CD4-positive, alpha-beta T cell treated with Interleukin-4 for 1 hour (primary cell): ENCODE measurements at regions not wholly inside any gene's neighbourhood (a gene's known extent, or its start where the extent isn't known, plus 50 kb on each side); places are given as distances from the start of the nearest gene placed in this dataset.
"Not testable (repeated sequence)": the region's sequence is repeated elsewhere in the genome, so short reads cannot be mapped to it uniquely, and the experiment has no call there.

ENCODE experiments used
- DNase-seq, 2 donors: peaks; one replicate each; pipeline ENCODE4 v3.0.0-alpha.2; 2020 to 2022

DNA sequence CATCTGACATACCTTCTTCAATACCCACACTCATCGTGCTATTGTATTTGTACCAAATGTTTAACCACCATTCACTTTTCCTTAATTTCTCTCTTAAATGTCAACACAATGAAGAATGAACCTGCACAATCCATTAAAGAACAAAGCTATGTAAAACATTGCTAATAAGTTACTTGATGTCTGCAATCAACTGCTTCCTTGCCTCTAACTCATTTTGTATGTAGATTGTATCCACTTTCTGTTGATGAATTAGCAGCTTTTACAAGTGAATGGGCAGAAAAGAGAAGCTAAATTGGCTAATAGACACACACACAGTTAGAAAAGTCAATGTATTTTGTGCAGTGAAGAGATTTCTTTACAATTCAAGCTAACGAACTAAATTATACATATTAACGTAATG lies 212.5 kb upstream of the NDST3 start:
- DNase-seq = no peak

DNA sequence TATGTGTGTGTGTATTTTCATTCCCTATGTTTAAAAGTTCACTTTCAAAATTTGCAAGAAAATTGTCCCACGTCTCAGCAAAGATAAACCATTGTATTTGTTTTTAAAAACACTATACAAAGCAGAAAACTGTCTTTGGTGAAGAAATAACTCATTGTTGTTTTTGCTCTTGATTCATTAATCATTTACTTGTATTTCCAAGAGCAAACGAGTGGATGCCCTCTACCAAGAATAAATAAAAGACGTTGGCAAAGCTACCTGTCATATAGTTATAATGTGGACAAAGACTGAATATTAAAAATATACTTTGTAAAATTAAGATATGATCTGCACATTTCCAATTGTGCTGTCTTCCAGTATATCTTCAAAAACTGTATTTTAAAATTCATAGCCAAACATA lies 210.9 kb upstream of the NDST3 start:
- DNase-seq = no peak

DNA sequence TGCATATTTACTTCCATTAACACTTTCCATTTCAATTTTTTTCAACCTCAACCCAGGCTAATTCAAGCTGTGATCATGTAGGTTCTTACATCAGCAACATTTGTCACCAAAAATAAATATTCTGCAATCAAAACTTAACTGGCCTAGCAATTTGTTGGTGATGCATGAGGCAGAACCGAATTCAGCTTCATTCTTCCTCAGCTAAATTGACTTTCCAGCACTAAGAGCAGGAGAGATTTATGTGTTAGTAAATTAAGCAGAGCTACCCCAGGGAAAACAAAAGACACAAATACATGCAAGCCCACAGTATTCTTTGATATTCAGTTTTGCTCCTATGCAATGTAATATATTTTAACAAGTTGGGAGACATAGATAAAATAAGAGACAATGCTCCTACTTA lies 208.7 kb upstream of the NDST3 start:
- DNase-seq = no peak

DNA sequence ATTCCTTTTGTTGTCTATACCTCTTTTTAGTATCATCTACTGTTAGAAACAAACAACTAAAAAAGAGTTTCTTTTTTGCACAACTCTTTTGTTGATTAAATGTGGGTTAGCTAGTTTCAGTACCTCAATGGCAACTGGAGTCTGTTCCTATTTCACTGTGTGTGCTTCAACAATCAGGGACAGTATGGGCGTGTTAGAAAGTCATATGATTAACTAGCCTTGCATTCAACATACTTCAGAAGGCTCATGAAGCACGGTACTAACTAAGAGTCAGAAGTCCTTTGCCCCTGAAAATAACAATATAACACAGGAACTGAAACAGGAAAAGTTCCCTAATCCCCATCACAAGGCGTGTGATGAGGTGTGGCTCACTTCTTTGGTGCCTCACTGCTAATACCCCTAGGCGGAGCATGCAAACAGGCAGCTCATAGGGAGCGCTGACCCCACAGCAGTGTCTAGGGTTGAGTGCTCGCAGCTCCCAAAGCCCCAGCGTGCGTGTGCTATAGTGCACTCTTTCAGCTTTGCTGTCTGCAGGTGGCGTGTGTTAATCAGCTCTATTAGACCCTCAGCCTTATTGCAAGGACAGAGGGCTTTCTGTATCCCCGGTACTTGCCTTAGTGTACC lies 203.1 kb upstream of the NDST3 start:
- no peak for DNase-seq

DNA sequence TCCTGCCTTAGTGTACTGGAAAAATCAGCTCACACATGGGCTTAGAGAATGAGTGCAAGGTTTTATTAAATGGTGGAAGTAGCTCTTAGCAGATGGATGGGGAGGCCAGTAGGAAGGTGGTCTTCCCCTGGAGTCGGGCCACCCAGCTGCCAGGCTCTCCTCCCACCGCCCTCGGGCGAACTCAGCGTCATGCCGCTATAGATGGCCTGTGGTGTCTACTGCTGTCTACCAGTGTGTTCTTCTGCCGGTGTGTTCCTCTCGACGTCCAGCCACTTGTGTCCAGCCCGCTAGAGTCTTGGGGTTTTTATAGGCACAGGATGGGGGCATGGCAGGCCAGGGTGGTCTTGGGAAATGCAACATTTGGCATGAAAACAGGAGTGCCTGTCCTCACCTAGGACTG lies 198.7 kb upstream of the NDST3 start:
- DNase-seq = no peak

DNA sequence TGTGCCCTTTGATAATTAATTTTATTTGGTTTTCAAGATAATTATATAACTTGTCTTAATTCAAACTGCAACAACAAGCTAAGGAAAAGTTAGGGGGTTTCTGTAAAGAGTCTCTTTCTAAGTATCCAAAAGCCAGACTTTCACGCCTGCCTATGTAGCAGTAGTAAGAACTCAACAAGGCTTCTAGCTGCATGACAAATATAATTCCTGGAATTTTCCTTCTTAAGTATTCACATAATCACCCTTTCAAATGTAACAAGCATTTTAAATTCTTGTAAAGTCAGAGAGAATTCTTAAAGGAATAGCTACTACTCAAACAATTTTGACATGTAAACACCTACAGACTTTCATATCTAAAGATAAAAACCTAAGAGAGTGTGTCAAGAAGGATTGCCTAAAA lies 189.7 kb upstream of the NDST3 start:
- no peak for DNase-seq

DNA sequence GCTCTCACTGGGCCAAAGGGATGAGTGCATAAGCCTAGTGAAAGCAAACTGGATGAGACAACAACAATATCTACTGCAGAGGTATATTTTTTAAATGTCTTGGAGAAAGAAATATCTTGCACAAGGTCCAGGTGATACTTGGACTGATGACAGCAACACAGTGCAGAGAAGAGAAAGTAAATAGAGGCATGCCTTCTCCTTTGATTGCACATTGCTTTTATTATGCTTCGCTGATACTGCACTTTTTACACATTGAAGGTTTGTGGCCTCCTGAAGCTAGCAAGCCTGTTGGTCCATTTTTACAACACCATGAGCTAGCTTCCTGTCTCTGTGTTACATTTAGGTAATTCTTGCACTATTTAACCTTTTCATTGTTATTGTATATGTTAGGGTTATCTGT lies 189.0 kb upstream of the NDST3 start:
- DNase-seq = no peak

DNA sequence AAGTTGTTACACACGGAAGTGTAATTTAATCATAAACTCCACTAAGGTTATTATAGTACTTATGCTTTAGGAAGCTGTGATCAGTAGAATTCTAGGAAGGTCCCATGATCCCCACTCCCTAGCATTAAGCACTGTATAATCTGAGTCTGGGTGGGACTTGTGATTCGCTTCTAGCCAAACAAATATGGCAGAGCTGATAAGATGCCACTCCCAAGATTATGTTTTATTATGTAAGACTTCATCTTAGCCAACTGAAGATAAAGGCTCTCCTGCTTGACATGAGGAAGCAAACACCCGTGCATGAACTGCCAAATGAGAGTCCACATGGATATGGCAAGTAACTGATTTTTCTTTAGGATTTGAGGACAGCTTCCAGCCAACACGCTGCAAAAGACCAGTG lies 186.4 kb upstream of the NDST3 start:
- no peak for DNase-seq

DNA sequence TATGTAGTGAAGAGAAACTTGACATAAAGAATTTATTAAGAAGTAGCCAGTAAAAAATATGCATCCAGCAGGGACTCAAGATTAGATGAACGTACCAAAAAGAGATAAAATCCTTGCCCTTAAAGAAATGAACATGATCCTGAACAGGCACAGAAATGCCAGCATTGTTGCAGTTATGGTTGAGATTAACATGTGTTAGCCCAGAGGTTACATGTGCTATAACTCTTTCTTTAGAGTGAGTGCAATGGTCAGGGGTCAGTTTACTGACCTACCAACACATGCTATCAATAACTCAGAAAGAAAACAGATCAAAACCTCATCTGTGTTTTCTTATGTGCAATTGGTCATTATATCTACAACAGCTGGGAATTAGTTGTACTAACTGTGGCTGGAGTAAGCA lies 166.1 kb upstream of the NDST3 start:
- no peak for DNase-seq

DNA sequence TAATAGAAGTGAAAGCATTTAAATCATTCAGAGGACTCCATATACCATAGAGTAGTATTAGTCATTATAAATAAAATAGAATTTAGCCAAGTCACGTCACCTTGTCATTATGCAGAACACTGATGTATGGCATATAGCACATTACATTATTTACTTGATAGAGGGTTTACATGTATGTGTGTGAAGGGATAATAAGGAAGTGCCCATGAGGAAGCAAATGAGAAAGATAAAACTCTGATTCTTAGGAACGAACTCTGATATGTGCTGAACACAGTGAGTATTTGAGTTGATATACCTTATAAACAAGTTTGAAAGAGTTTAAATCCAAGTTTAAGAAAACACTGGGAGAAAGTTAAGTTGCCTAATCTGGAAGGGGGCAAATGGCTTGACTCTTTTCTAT lies 160.5 kb upstream of the NDST3 start:
- DNase-seq = no peak

DNA sequence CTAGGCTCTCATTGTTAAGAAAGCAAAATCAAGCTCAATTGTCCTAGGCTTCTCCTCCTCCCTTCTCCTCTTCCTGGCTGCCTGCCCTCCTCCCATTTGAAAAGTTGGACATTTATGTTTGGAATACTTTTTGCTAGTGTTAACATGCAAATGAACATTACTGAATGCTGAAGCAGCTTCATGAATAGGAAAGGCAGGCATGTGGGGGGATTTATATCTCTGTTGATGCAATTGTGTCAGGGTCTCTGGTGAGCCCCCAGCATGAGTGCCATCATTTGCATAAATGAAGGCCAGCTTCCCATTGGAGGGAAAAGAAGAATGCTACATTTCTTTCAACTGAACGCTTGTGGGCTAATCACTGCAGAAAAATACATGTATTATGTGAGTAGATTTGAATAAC lies 160.1 kb upstream of the NDST3 start:
- no peak for DNase-seq

DNA sequence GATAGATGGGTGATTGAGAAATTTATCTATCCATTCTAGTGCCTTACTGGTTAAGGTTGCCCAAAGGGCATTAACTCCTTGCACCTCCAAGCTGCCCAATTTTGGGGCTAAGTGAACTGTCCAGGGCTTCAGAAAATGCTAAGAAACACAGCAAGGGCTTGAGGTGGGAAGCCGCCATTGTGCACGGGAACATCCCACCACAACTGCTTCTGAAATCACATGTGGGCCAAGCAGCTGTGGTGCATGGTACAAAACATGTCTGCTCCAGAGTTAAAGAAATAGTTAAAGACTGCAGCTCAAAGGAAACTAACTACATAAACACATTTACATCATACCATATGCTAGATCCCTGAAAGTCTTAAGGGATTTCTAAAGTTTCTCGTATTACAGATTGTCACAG lies 144.3 kb upstream of the NDST3 start:
- DNase-seq = no peak

DNA sequence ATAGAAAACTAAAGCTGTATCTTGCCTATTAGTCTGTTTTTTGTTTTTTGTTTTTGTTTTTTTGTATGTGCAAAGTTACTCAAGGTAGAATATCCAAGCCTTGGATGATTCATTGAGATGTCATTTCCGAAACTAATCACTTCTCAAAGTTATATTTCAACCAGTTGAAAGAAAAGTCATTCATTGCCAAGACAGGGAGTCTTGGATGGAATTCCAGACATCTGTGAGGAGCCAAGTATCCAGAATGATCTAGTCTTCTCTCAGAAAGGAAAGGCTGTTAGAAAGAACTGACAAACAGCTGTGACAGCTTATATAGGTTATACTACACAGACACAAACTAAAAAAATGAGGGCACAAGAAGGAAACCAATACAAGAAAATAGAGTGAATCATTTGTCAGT lies 141.1 kb upstream of the NDST3 start:
- no peak for DNase-seq

DNA sequence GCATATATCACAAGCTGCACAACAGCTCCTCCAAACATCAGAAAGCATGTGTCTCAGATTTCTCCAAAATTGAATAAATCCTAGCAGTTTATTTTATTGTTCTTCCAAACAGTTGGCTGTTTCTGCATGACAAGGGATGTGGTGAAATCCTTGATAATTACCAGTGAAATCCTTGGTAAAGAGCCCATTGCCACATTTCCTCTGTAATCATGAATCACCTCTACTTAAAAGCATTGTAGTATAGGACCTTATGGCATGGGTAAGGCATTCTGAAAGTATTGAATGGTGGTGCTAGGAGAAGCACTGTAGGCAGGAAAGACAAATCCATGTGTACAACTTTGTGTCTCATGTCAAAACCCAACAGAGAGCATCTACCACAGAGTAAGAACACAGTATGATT lies 135.8 kb upstream of the NDST3 start:
- no peak for DNase-seq

DNA sequence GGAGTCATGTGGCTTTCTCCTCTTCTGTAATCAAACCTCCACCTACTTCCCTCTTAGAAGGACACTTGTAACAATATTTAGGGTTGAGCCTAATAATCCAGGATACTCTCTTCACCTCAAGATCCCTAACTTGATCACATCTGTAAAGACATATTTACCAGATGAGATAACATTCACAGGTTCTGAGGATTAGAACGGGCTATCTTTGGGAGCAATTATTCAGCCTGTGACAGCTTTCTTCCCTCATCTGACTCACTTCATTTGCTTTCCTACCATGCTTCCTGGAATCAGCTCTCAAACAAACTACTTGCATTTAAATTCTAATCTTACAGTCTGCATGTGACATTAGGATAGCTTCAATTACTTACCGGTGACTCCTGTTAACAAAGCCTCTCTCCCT lies 133.5 kb upstream of the NDST3 start:
- no peak for DNase-seq

DNA sequence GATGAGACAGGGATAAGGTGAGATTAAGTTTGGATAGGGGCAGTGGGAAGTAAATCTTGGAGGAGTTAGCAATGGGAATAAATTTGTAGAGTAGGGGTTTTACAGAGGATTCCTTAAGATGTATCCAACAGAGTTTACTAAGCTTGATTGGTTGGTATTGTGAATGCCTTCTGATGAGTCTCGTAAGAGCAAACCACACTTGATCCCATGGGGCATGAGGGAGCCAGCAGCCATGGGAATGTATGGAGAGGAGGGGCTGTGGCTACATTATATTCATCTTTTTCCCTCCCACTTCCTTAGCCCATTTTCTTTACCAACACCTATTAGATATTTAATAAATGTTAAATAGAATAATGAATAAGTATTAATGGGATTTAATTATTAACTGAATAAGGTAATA lies 126.6 kb upstream of the NDST3 start:
- no peak for DNase-seq

DNA sequence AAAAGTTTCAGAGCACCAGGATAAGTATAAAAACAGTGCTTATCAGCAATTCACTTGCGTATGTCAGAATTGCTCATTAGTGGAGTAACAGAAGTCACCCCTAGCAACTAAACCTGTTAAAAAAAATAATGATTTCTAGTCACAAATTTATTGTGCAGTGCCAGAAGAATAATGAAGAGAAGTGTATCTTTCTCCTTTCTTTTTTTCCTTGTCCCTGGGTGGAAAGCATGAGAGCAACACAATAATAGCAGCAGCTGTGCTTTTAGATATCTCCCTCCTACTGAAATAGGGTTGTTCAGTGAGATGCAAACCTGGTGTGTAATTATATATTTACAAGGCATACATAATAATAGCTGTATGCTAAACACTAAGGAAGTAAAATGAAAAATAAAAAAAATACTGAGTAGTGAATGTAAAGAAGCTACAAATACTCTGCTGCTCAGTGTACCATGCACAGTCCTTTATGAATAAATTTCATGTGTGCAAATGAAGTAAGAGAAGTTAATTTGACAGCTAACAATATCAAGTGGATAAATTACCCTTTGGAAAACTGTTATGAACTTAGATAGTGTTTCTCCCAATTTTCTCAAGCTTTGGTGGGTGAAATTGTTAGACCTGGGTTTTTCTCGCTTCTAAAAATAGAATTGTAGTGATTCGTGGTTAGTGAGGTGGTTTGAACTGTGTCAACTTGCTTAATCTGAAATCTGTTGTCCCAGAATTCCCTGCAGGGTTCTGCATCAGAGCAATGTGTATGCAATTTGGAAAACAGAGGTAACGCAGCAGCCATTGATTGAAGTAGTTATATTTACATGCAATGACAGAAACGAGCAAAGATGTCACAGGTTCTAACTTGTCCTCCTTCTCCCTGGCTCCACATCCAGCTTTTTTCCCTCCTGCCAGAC lies 125.7 kb upstream of the NDST3 start:
- DNase-seq = no peak

DNA sequence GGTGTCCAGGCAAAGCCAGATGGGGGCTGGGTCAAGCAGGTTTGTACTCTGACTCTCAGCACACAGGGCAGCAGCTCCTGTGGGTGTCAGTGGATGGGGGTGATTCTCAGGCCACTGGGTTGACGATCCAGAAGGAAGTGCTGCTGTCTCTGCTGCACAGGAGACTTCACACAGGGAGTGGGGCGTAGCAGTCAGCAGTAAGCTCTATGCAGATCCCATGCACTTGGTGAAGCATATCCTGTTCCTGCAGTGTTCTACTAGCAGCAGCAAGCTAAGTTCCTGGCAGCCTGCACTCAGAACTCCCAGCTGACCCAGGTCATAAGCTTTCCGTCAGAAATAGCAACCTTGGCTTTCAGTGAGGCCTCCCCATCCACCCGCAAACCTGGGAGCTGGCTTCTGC lies 117.6 kb upstream of the NDST3 start:
- DNase-seq = no peak

DNA sequence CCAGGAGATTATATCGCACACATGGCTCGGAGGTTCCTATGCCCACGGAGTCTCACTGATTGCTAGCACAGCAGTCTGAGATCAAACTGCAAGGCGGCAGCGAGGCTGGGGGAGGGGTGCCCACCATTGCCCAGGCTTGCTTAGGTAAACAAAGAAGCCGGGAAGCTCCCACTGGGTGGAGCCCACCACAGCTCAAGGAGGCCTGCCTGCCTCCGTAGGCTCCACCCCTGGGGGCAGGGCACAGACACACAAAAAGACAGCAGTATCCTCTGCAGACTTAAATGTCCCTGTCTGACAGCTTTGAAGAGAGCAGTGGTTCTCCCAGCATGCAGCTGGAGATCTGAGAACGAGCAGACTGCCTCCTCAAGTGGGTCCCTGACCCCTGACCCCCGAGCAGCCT lies 112.0 kb upstream of the NDST3 start:
- not testable (repeated sequence) for DNase-seq

DNA sequence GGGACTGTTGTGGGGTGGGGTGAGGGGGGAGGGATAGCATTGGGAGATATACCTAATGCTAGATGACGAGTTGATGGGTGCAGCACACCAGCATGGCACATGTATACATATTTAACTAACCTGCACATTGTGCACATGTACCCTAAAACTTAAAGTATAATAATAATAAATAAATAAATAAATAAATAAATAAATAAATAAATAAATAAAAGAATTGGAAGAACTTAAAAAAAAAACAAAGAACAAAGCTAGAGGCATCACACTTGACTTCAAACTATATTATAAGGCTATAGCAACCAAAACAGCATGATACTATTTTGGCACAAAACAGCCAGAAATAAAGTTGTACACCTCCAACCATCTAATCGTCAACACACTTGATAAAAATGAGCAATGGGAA lies 106.5 kb upstream of the NDST3 start:
- not testable (repeated sequence) for DNase-seq

DNA sequence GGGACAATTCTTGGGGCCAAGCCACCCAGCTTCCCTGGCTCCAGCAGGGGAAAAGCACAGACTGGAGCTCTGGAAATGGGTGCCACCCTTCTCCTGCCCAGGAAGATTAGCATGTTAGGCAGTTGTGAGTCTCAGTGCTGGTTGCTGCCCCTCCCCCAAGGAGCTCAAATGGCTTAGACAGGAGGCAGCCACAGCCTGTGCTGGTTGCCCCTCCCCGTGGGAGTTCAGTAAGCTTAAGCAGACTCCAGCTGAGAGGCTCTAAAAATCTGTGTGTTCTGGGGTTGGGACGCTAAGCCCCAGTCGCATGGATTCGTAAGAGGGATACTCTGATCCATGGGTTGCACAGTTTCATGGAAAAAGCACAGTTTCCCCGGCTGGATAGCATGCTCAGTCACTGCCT lies 92.7 kb upstream of the NDST3 start:
- no peak for DNase-seq

DNA sequence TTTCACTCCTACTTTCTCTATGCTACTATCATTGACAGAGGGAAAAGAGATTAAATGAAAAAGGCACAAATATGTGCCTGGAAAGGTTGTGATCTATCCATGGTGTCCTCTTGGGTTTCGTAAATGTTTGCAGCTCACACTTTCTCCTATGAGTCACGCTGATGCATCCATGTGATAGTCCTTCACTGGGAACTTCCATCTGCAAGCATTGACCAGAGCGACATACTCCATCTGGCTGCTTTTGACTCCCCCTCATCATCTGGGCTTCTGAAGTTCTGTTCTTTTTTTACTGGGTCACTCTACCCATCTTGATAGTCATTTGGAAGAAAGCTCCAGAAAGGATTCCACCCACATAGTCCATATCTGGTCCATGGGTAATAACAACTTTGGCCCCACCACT lies 84.7 kb upstream of the NDST3 start:
- DNase-seq = no peak

DNA sequence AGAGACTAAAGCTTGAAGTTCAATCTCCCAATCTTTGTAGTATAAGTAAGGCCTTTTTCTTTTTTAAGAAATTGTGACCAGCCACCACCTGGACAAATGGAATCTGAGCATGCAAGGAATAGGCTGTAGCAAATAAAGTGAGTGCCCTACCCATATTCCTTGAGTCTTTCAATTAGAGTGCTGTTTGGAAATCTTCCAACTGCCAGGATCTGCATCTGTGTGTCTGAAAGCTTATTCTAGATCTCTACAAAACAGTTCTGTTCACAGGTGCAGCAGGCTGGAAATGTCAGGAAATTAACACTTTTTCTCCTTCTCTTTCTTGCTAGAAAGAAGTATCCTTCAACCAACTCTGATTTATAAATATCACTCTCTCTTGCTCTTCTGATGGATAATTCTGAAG lies 76.7 kb upstream of the NDST3 start:
- DNase-seq = no peak

DNA sequence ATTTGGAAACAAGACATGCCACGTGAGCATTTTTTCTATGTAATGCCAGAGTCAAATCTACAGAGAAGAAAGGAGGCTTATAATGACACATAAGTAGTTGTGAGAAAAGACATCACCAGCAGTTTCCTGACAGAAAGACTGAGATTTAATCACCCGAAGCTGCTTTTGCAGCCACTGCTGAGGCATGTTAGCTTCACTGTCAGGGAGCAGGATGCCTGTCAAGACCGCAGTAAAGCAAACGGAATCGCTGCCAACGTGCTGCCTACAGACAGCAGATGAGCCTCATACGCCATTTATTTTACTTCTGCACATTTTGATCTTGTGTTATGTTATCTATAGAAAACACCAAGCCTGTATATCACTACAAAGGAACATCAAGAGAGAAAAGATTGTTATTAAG lies 68.7 kb upstream of the NDST3 start:
- DNase-seq = no peak

DNA sequence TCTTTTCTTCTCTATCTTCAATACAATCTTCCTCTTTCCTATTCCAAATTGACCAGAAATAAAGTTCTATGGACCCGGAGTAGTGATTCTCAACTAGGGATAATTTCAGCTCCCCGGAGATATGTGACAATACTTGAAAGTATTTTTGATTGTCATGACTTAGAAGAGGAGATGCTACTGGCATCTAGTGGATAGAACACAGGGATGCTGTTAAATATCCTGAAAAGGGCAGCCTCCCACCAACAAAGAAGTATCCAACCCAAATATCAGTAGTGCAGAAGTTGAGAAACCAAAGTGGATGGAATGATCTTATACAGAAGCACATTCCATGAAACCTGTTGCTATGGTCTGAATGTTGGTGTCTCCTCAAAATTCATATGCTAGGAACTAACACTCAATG lies 65.7 kb upstream of the NDST3 start:
- DNase-seq = no peak
